ENCODE measurements at regions not wholly inside any gene's neighbourhood (a gene's known extent, or its start where the extent isn't known, plus 50 kb on each side); places are given as distances from the start of the nearest gene placed in this dataset.
A peak's percentile ranks its signal among the peaks of the same experiment; 100 is the strongest.

- peak; percentile 0 for DNase-seq
These were observed 726.1 kb upstream of the WWC1 start for GRCh38 chr5:167565189-167565954.

GRCh38 chr5:167570431-167570830 lies 721.0 kb upstream of the WWC1 start:
- DNase-seq = no peak

- DNase-seq = no peak
These were observed 719.6 kb upstream of the WWC1 start for GRCh38 chr5:167571824-167572223.

GRCh38 chr5:167573370-167574127 lies 717.9 kb upstream of the WWC1 start:
- no peak for DNase-seq

GRCh38 chr5:167574464-167574863 lies 717.0 kb upstream of the WWC1 start:
- DNase-seq = no peak

- no peak for DNase-seq
These were observed 716.1 kb upstream of the WWC1 start for GRCh38 chr5:167575330-167575729.

- no peak for DNase-seq
These were observed 715.3 kb upstream of the WWC1 start for GRCh38 chr5:167576126-167576525.

- no peak for DNase-seq
These were observed 714.5 kb upstream of the WWC1 start for GRCh38 chr5:167576897-167577296.

GRCh38 chr5:167577616-167578015 lies 713.8 kb upstream of the WWC1 start:
- DNase-seq = no peak

GRCh38 chr5:167578977-167579692 lies 712.3 kb upstream of the WWC1 start:
- no peak for DNase-seq

- no peak for DNase-seq
These were observed 711.8 kb upstream of the WWC1 start for GRCh38 chr5:167579693-167580055.

- DNase-seq = no peak
These were observed 710.8 kb upstream of the WWC1 start for GRCh38 chr5:167580608-167581007.

- DNase-seq = no peak
These were observed 709.2 kb upstream of the WWC1 start for GRCh38 chr5:167582283-167582682.

GRCh38 chr5:167582886-167583285 lies 708.6 kb upstream of the WWC1 start:
- DNase-seq = no peak

- no peak for DNase-seq
These were observed 706.3 kb upstream of the WWC1 start for GRCh38 chr5:167585184-167585583.

- no peak for DNase-seq
These were observed 703.5 kb upstream of the WWC1 start for GRCh38 chr5:167587772-167588437.

- DNase-seq = no peak
These were observed 699.3 kb upstream of the WWC1 start for GRCh38 chr5:167592114-167592513.

- no peak for DNase-seq
These were observed 698.0 kb upstream of the WWC1 start for GRCh38 chr5:167593329-167594060.

GRCh38 chr5:167594061-167594435 lies 697.4 kb upstream of the WWC1 start:
- no peak for DNase-seq

GRCh38 chr5:167594750-167595149 lies 696.7 kb upstream of the WWC1 start:
- no peak for DNase-seq

- DNase-seq = no peak
These were observed 696.2 kb upstream of the WWC1 start for GRCh38 chr5:167595196-167595595.

GRCh38 chr5:167598166-167598565 lies 693.3 kb upstream of the WWC1 start:
- no peak for DNase-seq

All from dermis blood vessel endothelial cell (primary cell).